ENCODE measurements at regions not wholly inside any gene's neighbourhood (a gene's known extent, or its start where the extent isn't known, plus 50 kb on each side); places are given as distances from the start of the nearest gene placed in this dataset.
A peak's percentile ranks its signal among the peaks of the same experiment; 100 is the strongest.

DNA sequence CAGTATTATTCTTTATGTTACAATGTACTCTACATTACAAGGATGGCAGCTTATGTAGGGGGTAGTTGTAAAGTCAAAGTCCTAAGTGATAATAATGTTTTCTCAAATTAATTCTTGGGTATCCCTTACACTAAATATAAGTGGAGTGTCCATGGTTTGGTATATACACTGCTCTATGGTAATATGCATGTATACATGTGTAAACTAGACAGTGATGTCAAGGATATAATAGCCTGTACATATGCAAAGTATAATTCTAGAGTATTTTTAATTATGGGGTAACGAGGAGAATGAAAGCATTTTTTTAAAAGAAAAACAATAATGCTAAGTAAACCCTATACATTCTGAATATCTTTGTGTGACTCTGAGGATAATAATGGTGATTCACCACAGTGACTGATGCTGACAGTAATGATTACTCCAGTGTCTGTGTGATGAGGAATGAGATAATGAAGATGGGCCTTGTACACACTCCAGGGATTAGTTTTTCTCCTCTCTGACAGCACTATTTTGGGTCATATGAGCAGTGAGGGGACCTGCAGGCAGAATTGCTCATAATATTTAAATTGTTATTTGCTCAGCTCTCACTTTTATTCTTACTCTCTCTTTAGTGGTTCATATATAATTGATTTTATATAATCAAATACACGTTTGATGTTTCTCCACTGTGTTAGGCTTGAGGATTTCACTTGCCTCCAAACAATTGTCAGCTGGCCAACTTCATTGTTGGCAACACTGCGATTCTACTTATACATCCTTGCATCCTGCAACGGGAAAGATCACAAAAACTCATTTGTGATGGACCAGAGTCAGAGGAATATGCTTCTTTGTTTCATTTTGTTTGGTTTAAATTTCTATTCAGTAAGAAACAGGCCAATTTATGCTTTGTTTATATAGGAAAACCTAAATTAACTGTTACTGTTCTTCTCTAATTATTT, 88.2 kb downstream of the NREP start:
- DNase-seq (ENCODE audit: low read depth): no peak
- TF ChIP-seq CTCF (IDR thresholded peaks at IDR 0.05; ENCODE audit: low read length, missing control alignments): no peak

GRCh38 chr5:111667128-111667736, 89.8 kb downstream of the NREP start:
- no peak for DNase-seq (ENCODE audit: low read depth)
- H3K4me3 ChIP-seq (replicated peaks; ENCODE audit: low read depth, low read length): no peak overlapping the region
- TF ChIP-seq CTCF (IDR thresholded peaks at IDR 0.05; ENCODE audit: low read length, missing control alignments): no peak

More for the DNA sequence above, 88.2 kb downstream of the NREP start:
- H3K4me3 ChIP-seq (replicated peaks; ENCODE audit: low read depth, low read length): no peak overlapping the region

DNA sequence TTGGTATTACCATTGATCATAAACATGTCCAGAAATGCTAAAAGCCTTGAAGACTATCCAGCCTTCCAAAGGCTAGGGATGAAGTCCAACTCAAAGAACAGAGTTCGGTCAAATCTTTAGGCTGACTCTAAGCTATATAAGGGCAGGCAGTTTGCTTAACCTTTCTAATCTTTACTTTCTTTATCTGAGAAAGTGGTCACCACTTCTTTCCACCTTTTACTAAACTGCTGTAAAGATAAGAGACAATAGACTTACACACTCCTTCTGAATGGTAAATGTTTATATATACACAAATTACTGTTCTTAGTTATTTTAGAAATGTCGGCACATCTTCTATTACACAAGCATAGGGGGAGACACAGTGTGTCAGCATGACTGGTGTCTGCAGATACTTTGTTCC, 100.4 kb downstream of the NREP start:
- no peak for DNase-seq (ENCODE audit: low read depth)
- H3K4me3 ChIP-seq (replicated peaks; ENCODE audit: low read depth, low read length): no peak overlapping the region
- TF ChIP-seq CTCF (IDR thresholded peaks at IDR 0.05; ENCODE audit: low read length, missing control alignments): no peak

GRCh38 chr5:111655169-111655924, 101.6 kb downstream of the NREP start:
- no peak overlapping the region for H3K4me3 ChIP-seq (replicated peaks; ENCODE audit: low read depth, low read length)
- TF ChIP-seq CTCF (IDR thresholded peaks at IDR 0.05; ENCODE audit: low read length, missing control alignments): no peak
- DNase-seq (ENCODE audit: low read depth): peak; percentile 89

DNA sequence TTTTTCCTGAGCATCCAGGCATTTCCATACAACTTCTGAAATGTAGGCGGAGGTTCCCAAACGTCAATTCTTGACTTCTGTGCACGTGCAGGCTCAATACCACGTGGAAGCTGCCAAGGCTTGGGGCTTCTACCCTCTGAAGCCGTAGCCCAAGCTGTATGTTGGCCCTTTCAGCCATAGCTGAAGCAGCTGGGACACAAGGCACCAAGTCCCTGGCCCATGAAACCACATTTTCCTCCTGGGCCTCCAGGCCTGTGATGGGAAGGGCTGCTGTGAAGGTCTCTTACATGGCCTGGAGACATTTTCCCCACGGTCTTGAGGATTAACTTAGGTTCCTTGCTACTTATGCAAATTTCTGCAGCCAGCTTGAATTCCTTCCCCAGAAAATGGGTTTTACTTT, 103.6 kb downstream of the NREP start:
- no peak overlapping the region for H3K4me3 ChIP-seq (replicated peaks; ENCODE audit: low read depth, low read length)
- DNase-seq (ENCODE audit: low read depth): no peak
- TF ChIP-seq CTCF (IDR thresholded peaks at IDR 0.05; ENCODE audit: low read length, missing control alignments): no peak

DNA sequence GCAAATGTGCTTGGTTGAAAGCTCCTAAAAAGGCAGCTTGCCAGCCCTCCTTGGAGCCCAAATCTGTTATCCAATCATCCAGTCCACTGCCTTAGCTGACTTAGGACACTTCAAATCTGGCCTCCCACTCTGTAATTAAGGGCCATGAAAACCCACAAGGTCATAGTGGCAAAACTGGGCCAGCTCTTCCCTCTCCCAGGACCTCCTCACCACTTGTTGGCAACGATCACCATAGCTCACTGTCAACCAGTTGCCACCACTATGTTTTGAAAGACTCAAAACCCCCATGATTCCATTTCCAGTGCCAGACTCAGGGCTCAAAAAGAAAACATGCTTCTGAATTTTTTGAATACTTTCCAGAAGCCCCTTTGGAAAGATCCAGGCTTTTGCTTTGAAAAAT, 107.5 kb downstream of the NREP start:
- no peak overlapping the region for H3K4me3 ChIP-seq (replicated peaks; ENCODE audit: low read depth, low read length)
- TF ChIP-seq CTCF (IDR thresholded peaks at IDR 0.05; ENCODE audit: low read length, missing control alignments): no peak
- no peak for DNase-seq (ENCODE audit: low read depth)
